HPDE6-E6E7 (cell line): ENCODE measurements at regions not wholly inside any gene's neighbourhood (a gene's known extent, or its start where the extent isn't known, plus 50 kb on each side); places are given as distances from the start of the nearest gene placed in this dataset.
A peak's percentile ranks its signal among the peaks of the same experiment; 100 is the strongest.
"Not testable (repeated sequence)": the region's sequence is repeated elsewhere in the genome, so short reads cannot be mapped to it uniquely, and the experiment has no call there.

Experiments
- DNase-seq: peaks from one replicate; pipeline ENCODE4 v3.0.0; 2011; ENCODE audit warnings: missing footprints; ENCODE audit errors: extremely low spot score

- DNase-seq, result no peak
Observed at GRCh38 chr7:125847055-125847454, 917.4 kb upstream of the POT1 start.

- no peak for DNase-seq
Observed at GRCh38 chr7:125845686-125846085, 916.1 kb upstream of the POT1 start.

DNA sequence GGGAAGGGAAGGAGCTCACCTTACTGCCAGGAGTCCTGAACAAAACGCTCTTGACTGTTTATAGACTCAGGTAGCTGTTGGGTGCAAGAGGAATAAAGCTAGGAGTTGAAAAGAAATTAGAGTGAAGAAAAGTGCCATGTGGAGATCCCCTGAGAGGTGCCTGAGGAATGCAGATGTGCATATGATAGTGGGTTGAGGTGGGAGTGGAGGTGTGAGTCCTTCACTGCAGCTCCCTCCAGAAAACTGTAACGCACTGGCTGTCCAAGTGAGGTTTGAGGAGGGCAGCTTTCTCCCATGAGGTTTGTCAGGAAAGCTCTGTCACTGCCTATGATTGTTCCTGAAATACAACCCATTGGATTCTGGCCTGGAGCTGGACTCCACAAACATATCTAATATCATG lies 904.8 kb upstream of the POT1 start:
- no peak for DNase-seq

GRCh38 chr7:125833839-125834238 lies 904.2 kb upstream of the POT1 start:
- DNase-seq, result no peak

GRCh38 chr7:125830743-125831142 lies 901.1 kb upstream of the POT1 start:
- no peak for DNase-seq

GRCh38 chr7:125828153-125828700 lies 898.6 kb upstream of the POT1 start:
- DNase-seq, result no peak

DNA sequence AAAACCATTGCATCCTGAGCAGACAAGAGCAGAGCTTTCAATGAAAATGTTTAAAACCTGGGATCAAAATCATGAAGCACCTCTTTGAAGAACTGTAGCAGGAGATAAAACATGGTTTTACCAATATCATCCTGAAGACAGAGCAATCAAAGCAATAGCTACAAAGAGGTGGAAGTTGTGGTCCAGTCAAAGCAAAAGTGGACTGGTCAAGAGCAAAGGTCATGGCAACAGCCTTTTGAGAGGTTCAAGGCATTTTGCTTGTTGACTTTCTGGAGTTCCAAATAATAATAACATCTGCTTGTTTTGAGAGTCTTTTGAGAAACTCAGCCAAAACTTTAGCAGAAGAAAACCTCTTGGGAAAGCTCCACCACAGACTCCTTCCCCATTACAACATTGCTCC lies 893.9 kb upstream of the POT1 start:
- no peak for DNase-seq

DNA sequence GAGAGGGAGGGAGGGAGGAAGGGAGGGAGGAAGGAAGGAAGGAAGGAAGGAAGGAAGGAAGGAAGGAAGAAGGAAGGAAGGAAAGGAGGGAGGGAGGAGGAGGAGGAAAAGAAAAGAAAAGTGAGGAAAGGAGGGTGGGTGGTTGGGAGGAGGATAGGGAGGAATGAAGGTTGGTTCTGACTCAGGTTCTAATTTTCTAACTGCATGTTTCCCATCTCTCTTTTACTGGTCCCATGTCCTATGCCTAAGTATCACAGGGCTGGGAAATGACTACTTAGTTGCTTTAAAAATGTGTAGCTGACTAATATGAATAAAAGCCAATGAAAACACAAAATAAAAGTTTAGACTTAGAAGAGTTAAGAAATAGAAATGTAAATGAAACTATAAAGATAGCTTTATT lies 890.9 kb upstream of the POT1 start:
- no peak for DNase-seq

DNA sequence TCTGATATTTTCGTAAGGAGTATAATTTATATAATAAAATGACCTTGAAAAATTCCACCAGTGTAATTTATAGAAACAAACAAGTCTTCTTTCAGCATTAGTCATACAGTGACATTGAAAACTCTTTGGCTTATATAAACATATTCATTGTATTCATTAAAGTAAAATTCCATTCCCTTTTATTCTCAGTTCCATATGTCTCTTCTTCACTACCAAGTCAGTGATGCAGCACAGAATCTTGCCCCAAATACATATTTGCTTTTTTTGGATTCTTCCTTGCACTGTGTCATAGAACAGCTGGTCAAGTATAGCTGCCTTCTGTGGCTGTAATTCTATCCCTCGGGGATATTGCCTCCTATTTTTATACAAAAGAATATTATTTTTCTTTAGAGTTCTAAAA lies 884.5 kb upstream of the POT1 start:
- DNase-seq, result no peak

DNA sequence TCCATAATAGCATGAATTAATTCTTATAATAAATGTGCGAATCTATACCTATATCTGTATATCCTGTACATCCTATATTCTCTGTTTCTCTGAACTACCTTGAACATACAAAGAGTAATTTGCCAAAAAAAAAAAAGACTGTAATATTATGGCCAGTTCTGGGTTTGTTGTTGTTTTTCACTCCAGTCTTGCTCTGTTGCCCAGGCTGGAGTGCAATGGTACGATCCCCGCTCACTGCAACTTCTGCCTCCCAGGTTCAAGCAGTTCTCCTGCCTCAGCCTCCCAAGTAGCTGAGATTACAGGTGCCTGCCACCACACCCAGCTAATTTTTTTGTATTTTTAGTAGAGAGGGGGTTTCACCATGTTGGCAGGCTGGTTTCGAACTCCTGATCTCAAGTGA lies 876.9 kb upstream of the POT1 start:
- DNase-seq, result not testable (repeated sequence)

- no peak for DNase-seq
Observed at GRCh38 chr7:125804273-125804672, 874.6 kb upstream of the POT1 start.

- DNase-seq, result no peak
Observed at GRCh38 chr7:125780153-125780552, 850.5 kb upstream of the POT1 start.

- DNase-seq, result no peak
Observed at GRCh38 chr7:125775317-125775716, 845.7 kb upstream of the POT1 start.

GRCh38 chr7:125773113-125773785 lies 843.6 kb upstream of the POT1 start:
- no peak for DNase-seq

DNA sequence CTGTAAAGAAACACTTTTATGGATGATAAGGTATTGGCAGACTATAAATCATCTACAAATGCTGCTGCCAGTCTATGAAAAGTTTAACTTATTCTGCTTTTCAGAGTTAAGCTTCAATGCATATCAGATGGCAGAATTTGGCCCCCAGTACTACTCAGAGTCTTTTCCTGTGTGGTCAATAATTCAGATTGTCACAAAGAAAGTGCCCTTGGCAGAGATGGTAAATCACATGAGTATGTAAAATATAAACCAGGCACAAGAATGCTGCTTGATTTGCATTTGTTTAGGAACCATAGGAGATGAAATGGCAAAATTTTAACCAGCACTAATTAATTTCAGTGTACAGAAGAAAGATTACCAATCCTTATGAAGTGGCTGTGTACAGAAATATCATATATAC lies 818.3 kb upstream of the POT1 start:
- no peak for DNase-seq

DNA sequence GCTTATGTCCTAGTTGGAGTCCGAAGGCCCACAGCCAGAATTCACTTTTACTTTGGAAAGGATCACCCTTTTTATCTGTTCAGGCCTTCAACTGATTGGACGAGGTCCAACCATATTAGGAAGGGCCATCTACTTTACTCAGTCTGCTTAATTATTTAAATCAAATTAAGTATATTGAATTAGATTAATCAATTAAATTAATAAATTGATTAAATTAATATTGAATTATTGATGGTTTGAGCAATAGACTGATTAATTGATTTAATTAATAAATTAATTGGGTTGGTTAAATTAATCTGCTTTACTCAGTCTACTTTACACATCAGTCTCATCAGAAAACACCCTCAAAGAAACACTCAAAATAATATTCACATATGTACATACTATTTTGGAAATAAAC lies 816.9 kb upstream of the POT1 start:
- no peak for DNase-seq

DNA sequence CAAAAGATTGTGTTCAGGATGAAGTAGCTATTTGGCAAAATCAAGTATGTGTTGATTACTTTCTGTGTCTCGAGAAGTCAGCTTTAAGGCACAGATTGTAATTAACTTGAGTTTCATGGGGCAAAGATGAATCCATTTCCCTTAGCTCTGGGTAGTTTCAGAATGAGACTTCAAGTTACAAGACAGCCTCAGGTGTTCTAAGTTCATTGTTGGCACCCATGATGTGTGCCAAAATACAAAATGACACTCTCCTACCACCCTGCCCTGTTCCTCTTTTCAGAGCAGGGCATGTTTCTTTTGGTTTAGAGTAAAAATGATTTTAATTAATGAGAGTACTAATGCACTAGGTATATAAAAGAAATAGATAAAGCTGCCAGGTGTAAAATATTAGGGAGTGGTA lies 797.6 kb upstream of the POT1 start:
- no peak for DNase-seq

DNA sequence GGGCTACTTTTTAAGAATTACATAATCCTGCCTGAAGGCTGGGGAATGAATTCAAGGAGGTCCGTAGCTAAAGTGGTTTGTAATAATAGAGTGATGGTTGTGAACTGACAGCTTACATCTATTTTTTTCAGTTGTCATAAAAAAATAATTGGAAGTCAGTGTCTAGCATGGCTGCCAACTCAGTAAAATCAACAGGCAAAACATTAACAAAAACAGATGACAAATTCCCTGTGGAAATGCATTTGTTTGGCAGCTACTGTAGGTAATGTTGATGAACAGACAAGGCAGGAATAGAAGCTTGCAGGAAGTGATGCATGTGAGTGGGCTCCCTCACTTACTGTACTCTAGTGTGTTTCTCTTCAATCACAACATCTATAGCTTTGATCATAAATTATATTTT lies 766.0 kb upstream of the POT1 start:
- no peak for DNase-seq

DNA sequence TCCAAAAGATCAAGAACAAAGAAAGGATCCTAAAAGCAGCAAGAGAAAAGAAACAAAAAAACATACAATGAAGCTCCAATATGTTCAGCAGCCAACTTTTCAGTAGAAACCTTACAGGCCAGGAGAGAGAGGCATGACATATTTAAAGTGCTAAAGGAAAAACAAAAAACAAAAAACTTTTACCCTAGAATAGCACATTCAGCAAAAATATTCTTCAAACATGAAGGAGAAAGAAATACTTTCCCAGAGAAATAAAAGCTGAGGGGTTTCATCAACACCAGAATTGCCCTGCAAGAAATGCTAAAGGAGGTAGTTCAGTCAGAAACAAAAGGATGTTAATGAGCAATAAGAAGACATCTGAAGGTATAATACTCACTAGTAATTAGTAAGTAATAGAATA lies 753.5 kb upstream of the POT1 start:
- no peak for DNase-seq

GRCh38 chr7:125681508-125681907 lies 751.9 kb upstream of the POT1 start:
- DNase-seq, result no peak

- DNase-seq, result no peak
Observed at GRCh38 chr7:125678771-125679170, 749.1 kb upstream of the POT1 start.

GRCh38 chr7:125675640-125676039 lies 746.0 kb upstream of the POT1 start:
- no peak for DNase-seq

DNA sequence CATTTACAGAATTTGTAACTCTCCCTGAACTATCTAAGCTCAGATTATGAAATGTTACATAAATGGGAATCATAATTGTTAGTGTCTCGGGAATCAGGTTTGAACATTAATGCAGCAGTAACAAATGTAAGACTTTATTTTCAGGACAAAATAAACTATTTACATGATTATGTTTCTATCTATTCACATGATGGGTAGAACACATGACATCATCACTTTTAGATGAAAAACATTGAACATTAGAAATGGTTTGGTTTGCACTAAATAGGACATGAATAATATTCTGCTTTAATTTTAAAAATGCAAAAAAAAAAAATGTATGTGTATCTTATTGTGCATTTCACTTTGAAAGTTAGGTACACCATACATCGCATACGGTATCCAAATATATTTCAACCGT lies 745.5 kb upstream of the POT1 start:
- DNase-seq, result no peak

DNA sequence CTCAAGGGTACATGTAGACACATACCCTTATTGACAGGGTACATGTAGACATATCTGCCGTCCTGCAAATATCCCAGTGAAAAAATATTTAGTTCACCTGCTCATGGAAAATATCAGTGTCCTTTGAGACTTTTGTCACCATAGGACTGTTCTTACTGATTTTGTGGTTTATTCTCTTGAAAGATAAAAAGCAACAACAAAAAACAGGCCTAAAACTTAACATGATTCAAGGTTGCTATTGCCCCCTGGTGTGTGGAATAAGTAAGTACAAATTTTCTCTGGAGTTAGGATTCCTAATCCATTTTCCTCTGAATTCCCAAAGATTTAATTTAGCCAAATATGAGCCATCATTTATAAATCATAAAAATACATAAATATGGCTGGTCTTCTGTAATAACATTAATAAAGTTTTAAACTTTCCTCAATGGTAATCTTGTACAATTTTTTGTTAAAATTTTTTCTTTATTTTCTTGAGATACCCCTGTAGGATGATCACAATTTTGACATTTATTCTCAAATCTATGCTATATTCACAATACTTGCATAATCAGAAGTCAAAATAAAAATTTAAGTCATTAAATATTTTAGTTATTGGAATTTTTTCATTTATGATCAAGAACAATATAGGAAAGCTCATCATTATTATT lies 741.4 kb upstream of the POT1 start:
- peak; percentile 2 for DNase-seq
